ENCODE measurements at regions not wholly inside any gene's neighbourhood (a gene's known extent, or its start where the extent isn't known, plus 50 kb on each side); places are given as distances from the start of the nearest gene placed in this dataset.

DNA sequence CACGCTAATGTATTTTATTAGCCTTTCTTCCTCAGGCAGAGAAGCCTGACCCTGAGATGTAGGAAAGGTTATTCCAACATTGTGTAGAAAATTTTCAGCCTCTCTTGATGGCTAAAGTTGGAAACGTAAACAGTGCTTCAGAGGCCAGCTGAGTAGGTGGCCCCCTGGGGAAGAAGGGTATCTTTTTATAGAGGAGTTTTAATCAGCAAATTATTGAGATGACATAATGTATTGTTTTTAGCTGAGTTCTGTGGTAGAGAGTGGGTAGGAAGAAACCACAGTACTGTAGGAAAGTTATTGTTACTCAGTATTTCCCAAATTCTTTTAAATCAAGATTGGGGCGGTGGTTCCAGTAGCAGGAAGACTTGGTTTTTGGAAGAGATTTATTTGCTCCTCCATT, 268.8 kb downstream of the DLEU7 start:
- no peak for TF ChIP-seq KLF9 (tag by site-specific recombination; IDR thresholded peaks at IDR 0.05; ENCODE audit: low read depth)
- no peak for TF ChIP-seq ZNF777 (tag by site-specific recombination; IDR thresholded peaks at IDR 0.05; ENCODE audit: borderline replicate concordance)
- TF ChIP-seq ZNF239 (tag by site-specific recombination; IDR thresholded peaks at IDR 0.05): no peak
- TF ChIP-seq KLF1 (tag by site-specific recombination; IDR thresholded peaks at IDR 0.05): no peak
- no peak for TF ChIP-seq SP3 (tag by site-specific recombination; IDR thresholded peaks at IDR 0.05)
- no peak for TF ChIP-seq ZNF792 (tag by site-specific recombination; IDR thresholded peaks at IDR 0.05)
- TF ChIP-seq SP2 (tag by site-specific recombination; IDR thresholded peaks at IDR 0.05): no peak
- no peak for TF ChIP-seq PRDM1 (tag by site-specific recombination; IDR thresholded peaks at IDR 0.05)

All from HEK293 (cell line).